COLO668 (cell line): ENCODE measurements at regions not wholly inside any gene's neighbourhood (a gene's known extent, or its start where the extent isn't known, plus 50 kb on each side); places are given as distances from the start of the nearest gene placed in this dataset.
"Not testable (repeated sequence)": the region's sequence is repeated elsewhere in the genome, so short reads cannot be mapped to it uniquely, and the experiment has no call there.

Experiments
- DNase-seq: peaks from one replicate; lab custom pipeline; 2025; ENCODE audit not compliant: unreplicated experiment; lab: John Stamatoyannopoulos, UW

GRCh38 chr4:124997124-124997523 is 284.6 kb upstream of the ANKRD50 start:
- no peak for DNase-seq

- DNase-seq: no peak
Observed at GRCh38 chr4:124993838-124994237, 281.3 kb upstream of the ANKRD50 start.

DNA sequence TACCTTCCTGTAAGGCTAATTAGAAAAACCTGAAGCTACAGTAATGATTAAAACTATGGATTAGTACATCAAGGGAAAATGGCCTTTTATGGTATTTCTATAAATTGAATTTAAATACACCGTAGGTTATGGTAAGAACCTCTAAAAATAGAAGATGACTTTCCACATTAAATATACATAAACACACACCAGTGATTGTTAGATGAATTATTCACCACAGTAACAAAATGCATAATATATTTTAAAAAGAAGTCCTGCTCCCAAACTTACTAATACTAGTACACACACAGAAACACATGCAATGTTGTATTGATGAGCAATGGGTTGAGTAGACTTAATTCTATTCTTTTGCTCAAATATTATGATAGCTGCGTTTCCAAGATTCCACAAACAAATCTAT is 277.9 kb upstream of the ANKRD50 start:
- DNase-seq: no peak

DNA sequence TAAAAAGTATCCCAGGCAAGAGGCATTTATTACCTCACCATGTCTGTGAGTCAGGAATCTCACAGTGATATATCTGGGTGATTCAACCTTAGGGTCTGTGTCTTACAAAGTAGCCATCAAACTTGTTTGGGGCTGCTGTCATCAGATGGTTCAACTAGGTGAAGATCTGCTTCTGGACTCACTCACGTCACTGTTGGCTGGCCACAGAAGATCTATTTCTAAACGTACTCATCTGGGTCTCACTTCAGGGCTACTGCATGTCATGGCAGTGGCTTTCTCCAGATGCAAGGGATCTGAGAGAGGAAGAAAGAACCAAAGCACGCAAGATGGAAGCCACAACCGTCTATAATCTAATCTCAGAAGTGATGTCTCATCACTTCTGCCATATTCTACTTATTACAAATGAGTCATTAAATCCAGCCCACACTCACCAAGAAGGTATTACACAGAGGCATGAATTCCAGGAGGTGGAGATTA is 267.8 kb upstream of the ANKRD50 start:
- DNase-seq: no peak

- DNase-seq: not testable (repeated sequence)
Observed at GRCh38 chr4:124978536-124978935, 266.0 kb upstream of the ANKRD50 start.

DNA sequence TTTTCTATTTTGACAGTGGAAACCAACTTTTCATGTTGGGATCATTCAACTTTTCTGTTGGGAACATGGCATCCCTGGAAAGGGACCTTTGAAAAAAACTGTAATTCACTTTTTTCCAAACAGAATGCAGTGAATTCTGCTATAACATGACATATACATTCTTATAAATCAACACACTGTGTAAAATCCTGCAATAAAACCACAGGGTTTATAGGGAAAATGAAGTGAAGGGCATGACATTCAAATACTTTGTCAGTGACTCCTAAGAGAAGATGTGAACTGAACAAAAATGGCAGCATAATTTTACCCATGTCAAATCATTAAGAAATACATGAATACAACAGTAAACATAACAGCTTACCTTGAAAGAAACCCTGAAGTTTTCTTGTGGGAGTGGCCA is 264.5 kb upstream of the ANKRD50 start:
- DNase-seq: no peak

DNA sequence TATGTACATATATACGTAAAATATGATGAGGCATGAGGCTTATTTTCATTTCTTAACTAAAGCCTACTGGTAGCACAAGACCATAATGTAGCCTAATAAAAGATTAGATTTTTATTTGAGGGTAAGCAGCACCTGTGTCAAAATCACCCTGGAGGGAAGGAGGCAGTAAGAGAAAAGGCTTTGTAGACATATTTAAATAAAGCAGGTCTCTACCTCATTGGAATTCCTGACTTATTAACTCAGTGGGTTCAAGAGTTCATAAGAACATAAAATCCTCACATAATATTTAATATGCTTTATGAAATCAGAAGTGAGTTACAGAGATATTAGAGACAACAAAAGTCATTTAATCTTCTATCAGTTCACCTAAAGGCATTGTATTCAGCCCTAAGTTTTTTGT is 261.6 kb upstream of the ANKRD50 start:
- DNase-seq: no peak

DNA sequence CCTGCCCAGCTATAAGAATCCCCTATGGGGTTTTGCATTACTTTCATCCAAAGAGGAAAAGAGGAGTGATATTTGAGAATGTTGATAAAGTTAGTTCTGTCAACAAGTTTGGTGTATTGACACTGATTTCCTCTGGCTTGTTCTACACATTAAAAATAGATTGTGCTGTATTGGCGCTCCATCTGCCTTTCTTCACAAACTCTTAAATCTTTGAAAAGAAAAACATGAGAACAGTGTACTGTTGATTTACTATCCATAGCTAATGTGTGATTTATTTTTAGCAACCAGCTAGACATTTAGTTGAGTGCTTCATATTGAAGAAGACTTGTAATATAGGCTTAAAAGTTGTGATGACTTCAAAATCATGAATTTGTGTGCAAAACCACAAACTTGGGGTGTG is 261.2 kb upstream of the ANKRD50 start:
- no peak for DNase-seq

DNA sequence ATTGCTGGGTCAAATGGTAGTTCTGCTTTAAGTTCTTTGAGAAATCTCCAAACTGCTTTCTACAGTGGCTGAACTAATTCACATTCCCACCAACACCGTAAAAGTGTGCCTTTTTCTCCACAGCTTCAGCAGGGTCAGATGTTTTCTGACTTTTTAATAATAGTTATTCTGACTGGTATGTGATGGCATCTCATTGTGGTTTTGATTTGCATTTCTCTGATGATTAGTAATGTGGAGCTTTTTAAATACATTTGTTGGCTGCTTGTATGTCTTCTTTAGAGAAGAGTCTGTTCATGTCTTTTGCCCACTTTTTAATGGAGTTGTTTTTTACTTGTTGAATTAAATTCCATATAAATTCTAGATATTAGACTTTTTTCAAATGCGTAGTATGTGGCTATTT is 257.5 kb upstream of the ANKRD50 start:
- DNase-seq: no peak

DNA sequence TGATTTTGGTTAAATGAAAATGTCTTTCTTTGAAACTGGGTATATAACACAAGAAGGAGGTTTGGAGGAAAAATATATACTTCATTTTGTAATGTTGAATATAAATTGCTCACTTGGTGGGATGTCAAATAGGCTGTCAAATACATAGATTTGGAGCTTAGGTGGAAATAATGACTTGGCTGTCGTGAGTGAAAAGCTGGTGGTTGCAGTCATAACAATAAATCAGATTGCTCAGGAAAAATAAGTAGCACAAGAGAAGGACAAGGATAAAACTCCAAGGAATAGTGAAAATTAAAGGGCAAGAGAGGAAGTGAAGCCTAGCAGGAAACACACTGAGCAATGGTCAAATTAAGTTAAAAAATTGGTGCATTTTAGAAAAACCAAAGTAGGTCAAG is 253.0 kb upstream of the ANKRD50 start:
- DNase-seq: no peak

GRCh38 chr4:124964852-124965496 is 252.4 kb upstream of the ANKRD50 start:
- no peak for DNase-seq

GRCh38 chr4:124964251-124964650 is 251.7 kb upstream of the ANKRD50 start:
- DNase-seq: no peak

DNA sequence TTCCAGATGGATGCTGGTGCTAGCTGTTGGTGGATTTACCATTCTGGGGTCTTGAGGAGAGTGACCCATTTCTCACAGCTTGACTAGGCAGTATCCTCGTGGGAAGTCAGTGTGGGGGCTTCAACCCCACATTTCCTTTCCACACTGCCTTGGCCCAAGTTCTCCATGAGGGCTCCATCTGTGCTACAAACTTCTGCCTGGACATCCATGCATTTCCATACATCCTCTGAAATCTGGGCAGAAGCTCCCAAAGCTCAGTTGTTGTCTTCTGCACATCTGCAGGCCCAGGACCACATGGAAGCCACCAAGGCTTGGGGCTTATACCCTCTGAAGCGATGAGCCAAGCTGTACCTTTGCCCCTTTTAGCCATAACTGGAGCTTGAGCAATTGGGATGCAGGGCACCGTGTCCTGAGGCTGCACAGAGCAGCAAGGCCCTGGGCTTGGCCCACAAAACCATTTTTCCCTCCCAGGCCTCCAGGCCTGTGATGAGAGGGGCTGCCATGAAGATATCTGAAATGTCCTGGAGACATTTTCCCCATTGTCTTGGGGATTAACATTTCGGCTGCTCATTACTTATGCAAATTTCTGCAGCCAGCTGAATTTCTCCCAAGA is 248.7 kb upstream of the ANKRD50 start:
- no peak for DNase-seq

DNA sequence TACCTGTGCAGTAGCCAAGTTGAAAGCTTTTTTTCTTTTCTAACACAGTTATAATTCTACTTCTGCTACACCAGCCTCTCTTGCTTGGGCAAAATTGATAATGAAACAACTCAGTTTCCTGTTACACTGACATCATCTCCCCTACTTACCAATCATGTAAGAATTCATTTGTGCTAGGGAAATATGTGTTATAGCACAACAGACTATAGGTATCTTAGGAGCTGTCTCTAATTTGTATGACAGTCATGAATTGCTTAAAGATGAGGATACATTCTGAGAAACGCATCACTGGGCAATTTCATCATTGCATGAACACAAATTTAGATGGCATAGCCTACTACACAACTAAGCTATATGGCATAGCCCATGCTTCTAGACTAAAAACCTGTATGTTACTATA is 246.3 kb upstream of the ANKRD50 start:
- DNase-seq: no peak

GRCh38 chr4:124955476-124955875 is 242.9 kb upstream of the ANKRD50 start:
- no peak for DNase-seq

DNA sequence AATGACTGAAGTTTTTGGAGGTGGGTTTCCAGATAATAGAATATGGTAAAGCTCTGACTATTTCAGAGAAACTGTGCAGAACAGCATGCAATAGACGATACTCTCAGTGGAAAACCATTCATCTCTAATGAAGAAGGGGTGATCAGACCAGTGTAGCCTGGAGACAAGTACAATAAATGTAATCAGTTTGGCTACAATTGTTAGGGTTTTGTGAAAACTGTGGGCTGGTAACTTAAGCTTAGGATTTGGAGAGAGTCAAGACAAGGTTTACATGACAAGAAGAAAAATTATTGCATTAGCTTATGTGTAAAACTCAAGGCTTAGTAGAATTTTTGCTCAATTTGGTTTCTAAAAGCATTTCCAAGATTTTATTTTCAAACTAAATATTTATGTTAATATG is 241.5 kb upstream of the ANKRD50 start:
- DNase-seq: no peak

DNA sequence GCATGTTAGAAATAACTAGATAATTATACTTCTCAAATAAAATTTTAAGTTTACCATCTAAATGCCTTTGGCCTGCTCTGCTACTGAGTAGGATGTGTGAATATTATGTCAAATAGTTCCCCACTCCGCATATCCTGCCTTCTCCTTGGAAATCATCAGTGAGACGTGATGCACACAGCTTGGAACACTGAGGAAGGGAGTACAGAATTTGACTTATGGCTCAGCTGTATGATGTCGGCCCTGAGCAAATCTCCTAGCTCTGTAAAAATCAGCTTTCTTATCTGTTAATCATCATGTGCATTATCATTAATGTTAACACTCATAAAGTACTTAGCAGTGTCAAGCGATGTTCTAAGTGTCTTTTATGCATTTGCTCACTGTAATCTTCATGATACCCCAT is 241.0 kb upstream of the ANKRD50 start:
- DNase-seq: no peak

- DNase-seq: no peak
Observed at GRCh38 chr4:124953061-124953460, 240.5 kb upstream of the ANKRD50 start.

- DNase-seq: no peak
Observed at GRCh38 chr4:124952601-124953000, 240.1 kb upstream of the ANKRD50 start.

- no peak for DNase-seq
Observed at GRCh38 chr4:124948976-124949597, 236.6 kb upstream of the ANKRD50 start.

DNA sequence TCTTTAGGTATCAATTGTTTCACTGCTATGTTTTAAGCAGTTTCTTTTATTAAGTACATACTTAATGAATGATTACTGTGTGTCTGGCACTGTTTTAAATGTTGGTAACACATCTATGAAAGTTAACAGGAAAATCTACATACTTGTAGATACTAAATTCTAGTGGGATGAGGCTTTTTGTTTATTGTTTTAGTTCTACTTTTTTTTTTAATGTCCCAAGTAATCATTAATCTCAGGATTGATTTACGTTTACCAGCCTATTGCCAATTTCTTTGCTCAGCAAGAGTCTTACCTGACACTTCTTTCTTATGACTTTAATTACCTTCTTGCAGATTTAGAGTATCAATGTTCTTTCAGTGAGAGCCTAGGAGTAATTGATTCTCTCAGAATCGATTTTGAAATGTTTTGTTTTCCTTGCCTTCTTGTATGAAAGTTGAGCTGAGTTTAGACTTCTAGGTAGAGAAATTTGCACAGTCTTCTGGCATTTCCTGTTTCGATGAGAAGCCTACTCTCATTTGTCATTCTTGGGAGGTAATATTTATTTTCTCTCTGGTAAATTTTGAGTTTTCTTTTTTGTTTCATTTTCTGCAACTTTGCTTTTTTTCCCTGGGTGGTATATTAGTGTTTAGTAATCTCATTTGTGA is 235.2 kb upstream of the ANKRD50 start:
- DNase-seq: no peak

GRCh38 chr4:124946696-124947095 is 234.2 kb upstream of the ANKRD50 start:
- DNase-seq: no peak
